NCI-H2107 (cell line): ENCODE measurements at regions not wholly inside any gene's neighbourhood (a gene's known extent, or its start where the extent isn't known, plus 50 kb on each side); places are given as distances from the start of the nearest gene placed in this dataset.
"Not testable (repeated sequence)": the region's sequence is repeated elsewhere in the genome, so short reads cannot be mapped to it uniquely, and the experiment has no call there.

Source experiments
- DNase-seq: peaks from one replicate; lab custom pipeline; 2025; lab: John Stamatoyannopoulos, UW

DNA sequence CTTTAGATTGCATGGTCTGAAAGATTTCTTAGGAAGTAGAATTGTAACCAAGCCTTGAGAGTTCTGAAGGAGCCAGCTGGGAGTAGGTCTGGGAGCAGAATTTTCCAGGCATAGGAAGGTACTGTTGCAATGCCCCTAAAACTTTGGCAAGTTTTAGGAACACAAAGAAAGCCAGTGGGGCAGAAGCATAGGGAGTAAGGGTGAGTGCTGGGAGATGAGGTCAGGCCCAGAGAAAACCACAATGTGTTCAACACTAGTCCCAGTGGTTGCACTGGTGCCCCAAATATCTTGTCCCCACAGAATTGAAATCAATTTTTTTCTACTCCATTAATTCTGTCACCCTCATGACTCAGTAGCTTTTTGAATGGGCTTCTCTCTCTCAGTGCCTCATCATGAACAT lies 120.7 kb upstream of the GALNT15 start:
- DNase-seq, result no peak

DNA sequence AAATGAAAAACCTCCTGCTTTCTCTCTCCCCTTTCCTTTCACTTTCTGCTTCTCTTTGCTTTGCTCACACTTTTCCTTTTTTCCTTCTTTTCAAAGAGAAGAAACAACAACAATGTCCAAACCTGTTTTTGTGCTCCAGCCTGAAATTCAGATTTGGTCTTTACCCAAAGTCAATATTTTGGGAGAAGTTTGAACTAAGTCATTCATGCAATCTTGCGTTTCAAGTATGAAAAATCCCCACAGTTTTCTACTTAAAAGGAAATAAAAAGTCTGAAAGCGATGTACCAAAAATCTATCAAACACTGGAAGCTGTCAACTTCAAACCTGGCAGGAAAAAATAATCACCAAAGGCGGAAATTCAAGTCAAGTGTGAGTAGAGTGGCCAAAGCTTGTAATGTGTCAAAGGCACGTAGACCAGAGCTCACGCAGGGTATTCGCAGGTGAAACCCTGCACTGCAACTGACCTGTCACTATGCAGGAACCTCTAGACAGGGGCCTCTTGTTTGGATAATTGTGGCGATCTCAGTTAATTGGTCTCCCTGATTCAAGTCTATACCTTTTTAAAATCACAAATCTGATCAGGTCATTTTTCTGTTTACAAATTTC lies 118.8 kb upstream of the GALNT15 start:
- no peak for DNase-seq

- DNase-seq, result no peak
Measured at GRCh38 chr3:16056217-16056616, 118.3 kb upstream of the GALNT15 start.

DNA sequence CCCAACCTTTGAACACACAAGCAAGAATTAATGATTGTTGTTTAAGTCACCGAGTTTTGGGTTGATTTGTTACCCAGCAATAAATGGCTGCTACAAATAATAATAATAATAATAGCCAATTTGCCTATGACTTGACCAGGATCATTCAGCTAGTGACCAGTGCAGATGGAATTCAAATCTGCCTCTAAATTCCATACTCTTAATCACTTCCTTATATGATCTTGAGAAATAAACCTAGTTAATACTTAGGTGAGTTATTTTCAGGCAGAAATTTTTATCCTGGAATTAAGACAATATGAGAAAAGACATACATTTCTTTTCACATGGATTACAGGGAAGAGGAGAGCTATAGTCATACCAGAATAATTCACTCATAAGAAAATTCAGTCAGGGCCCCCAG lies 116.0 kb upstream of the GALNT15 start:
- DNase-seq, result no peak

DNA sequence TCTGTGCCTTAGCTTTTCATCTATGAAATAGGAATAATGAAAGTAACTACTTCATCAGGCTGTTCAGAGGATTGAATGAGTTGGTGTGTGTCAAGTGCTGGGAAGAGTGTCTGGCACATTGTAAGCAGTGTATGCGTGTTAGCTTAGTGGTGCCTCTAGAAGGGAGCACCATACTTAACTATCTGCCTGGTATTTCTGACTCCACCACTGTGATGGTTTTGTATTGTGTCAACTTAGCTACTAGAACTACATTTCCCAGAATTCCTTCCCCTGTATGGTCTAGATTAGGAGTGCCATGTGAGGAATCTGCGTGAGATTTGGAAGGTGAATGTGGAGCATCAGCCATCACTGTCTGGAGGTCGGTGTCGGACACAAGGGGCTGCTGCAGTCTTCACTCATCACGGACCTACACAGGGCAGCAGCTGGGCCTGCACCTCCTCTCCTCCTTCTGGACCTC lies 115.4 kb upstream of the GALNT15 start:
- no peak for DNase-seq

- DNase-seq, result no peak
Measured at GRCh38 chr3:16059711-16060357, 114.6 kb upstream of the GALNT15 start.

DNA sequence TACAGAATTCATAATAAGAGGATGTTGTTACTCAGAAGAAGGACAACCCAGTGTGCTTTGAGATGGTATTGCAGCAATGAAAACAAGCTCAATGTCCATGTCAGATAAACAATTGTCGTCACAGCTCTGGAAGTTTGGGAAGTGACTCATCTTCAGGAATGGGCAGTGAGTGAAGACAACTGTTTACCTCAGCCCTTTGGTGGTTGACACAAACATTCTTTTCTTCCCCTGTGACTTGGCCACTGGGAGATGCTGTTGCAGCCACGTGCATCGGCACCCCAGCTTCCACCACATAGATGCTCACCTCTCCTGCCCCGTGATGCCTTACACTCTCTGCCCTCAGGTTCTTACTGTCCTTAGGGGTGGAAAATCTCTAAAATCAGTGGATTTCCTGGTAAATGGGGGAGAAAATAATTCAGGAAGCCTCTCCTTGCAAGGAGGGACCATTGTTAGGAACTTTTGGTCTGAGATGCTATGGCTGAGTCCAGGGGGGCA lies 114.1 kb upstream of the GALNT15 start:
- no peak for DNase-seq

- DNase-seq, result no peak
Measured at GRCh38 chr3:16060945-16061344, 113.5 kb upstream of the GALNT15 start.

- DNase-seq, result no peak
Measured at GRCh38 chr3:16061491-16061890, 113.0 kb upstream of the GALNT15 start.

DNA sequence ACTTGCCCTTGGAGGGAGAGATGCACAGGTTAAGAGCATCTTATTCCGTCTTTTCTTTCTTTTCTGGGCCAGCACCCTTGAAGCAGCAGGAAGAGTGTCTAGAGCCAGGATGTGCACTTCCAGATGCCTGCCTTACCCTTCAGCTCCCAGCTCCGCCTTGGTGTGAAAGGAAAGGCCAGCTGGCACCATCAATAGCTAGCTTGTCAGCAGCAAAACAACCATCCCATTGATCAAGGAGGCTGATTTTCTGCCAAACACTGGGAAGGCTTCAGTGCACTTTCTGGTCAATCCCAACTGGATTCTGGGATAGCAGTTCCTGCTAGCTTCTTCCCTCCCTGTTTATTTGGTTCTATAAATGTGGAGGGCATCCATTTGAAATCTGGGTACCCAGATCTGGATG lies 110.9 kb upstream of the GALNT15 start:
- DNase-seq, result no peak

- no peak for DNase-seq
Measured at GRCh38 chr3:16064642-16065414, 109.7 kb upstream of the GALNT15 start.

DNA sequence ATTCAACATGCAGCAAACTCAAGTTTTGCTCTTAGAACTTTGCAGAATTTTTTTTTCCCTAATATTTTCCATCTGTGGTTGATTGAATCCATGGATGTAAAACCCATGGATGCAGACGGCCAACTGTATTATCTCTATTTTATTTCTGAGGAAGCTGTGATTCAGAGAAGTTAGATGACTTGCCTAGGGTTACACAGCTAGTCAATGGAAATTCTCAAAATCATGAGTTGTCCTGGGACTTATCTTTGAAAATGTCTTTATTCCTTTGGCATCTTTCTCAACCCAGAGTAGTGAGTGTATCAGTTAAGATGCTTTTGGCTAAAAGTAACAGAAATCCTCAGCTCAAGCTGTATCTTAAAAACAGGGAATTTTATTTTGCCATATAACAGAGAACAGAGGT lies 107.9 kb upstream of the GALNT15 start:
- DNase-seq, result no peak

DNA sequence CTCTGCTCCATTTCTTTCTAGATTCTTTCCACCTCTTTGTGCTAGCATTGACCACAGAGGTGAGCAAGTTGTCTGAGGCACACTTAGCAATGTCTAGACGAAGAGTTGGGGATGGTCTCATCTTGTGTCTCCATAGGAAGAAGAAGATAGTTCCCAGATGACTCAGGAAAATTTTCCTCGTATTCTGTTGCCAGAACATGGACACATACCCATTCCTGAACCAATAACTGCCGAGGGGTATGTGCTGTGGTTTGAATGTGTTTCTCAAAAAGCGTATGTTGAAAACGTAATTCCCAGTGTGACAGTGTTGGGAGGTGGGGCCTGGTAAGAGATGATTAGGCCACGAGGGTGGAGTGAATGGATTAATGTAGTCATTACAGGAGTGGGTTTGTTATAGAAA lies 107.5 kb upstream of the GALNT15 start:
- no peak for DNase-seq

DNA sequence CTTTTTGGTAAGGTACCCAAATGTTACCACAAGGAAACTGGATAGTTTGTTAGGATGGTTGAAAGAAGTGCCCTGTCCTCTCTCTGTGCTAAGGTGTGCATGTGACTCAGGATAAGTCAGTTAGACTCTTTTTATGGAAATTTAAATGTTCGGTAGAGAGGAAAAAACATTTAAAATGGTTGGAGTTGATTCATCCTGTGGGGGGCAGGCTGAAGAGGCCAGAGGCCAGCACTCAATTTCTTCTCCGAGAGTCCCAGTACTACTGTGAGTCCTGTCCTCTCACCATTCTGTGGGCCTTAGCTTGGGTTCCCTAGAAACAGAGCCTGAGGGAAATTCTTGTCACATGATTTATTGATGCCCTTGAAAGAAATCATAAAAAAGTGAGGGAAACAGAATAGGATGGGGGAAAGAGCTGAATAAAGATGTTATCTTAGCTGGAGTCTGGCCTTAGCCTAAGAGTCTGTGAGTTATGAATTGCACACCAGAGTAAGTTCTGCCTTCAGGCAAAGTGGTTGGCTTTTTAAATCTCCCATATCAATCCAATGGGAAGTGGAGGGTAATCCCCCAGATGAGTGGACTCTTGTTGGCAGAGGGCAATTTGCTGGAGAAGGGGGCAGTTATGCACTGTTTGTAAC lies 106.5 kb upstream of the GALNT15 start:
- DNase-seq, result no peak

DNA sequence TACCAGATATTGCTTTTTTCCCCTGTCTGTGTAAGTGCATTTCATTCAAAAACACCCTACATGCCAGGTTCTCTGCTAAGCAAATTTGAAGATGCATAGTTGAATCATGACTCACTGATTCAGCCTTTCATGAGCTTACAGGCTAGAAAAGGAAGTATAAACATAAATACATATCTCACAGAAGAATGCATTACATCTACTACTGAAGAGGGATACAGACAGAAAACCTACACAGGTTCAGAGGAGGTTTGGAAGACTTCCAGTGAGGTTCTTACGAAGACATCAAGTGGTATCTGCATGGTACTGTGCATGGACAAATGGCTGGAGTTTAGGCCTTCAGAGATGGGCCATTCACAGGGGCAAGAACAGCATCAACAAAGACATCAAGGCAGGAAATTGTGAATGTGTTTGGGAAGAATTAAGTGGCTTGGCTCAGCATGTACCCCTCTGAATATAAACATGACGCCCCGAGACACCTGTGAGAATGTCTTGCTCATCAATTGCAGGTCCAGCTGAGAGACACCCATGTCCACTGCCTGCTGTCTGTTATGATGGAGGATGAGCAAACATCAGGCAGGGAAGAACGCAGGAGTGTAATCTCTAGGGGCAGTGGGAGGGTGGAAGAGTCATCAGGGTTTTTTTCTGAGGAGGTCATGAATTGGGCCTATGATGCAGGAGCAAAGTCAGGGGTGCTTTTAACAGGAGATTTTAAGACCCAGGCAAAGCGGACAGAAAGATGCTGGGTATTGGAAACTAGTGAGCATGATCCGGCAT lies 105.1 kb upstream of the GALNT15 start:
- no peak for DNase-seq

DNA sequence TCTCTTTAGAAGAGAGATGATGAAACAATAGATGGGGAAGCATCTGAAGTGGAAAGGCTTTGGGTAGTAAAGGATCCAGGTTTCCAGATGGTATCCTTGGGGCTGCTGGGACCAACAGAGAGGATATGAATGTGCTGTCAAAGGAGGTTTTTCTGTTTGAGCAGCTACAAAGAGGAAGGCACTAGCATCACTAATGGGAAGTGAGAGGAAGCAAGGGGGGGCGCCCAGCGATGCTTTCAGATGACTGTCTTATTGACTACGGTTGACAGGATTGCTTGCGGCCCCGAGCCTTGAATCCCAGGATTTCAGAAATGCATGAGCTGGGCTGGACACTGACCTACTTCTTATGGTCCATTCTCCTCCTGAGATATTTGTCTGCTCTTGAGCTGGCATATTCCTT lies 103.8 kb upstream of the GALNT15 start:
- no peak for DNase-seq

- no peak for DNase-seq
Measured at GRCh38 chr3:16071206-16071605, 103.3 kb upstream of the GALNT15 start.

GRCh38 chr3:16072420-16073110 lies 101.9 kb upstream of the GALNT15 start:
- no peak for DNase-seq

DNA sequence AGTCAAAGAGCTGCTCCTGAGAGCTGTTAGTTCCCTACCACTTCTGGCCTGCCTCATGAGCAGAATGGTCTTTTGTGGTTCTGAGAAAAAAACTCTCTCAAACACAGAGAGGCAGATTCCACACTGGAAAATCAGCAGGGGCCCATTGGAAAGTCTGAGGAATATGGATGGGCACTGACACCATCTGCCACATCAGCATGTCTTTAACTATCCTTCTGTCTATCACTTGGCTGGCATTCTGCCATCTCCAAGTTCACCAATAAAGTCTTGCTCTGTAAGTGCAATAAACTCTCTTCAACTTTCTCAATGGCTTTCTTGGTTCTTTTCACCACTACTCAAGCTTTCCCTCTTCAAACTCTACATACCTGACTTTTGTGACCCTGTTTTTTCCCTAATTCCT lies 101.3 kb upstream of the GALNT15 start:
- no peak for DNase-seq

DNA sequence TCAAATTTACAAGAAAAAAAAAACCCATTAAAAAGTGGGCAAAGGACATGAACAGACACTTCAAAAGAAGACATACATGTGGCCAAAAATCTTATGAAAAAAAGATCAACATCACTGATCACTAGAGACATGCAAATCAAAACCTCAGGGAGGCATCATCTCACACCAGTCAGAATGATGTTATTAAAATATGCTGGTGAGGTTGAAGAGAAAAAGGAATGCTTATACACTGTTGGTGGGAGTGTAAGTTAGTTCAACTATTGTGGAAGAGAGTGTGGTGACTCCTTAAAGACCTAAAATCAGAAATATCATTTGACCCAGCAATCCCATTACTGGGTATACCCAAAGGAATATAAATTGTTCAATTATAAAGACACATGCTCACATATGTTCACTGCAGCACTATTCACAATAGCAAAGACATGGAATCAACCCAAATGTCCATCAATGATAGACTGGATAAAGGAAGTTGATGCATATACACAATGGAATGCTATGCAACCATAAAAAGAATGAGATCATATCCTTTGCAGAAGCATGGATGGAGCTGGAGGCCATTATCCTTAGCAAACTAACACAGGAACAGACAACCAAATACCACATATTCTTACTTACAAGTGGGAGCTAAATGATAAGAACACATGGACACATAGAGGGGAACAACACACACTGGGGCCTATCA lies 100.3 kb upstream of the GALNT15 start:
- DNase-seq, result not testable (repeated sequence)

- no peak for DNase-seq
Measured at GRCh38 chr3:16075647-16076046, 98.8 kb upstream of the GALNT15 start.
